ENCODE measurements at regions not wholly inside any gene's neighbourhood (a gene's known extent, or its start where the extent isn't known, plus 50 kb on each side); places are given as distances from the start of the nearest gene placed in this dataset.

GRCh38 chr11:30159546-30159945 is 71.3 kb upstream of the FSHB start:
- DNase-seq, result no peak

DNA sequence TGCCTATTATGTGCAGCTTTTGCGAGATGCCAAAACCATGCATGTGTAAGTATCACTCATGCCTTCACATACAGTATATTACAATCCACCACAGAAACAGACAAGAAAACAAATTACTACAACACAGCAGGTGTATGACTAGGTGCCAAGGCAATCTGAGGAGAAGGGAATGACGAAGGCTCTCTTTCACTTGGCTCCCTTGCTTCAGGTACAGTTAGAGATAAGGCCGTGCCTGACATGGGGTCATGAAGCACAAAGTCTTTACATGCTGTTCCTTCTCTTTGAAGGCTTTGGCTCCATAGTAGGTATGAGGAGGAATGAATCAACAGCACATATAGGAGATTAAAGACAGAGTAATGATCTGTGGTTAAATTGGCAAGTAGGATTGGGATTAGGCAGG is 65.2 kb upstream of the FSHB start:
- DNase-seq, result no peak

DNA sequence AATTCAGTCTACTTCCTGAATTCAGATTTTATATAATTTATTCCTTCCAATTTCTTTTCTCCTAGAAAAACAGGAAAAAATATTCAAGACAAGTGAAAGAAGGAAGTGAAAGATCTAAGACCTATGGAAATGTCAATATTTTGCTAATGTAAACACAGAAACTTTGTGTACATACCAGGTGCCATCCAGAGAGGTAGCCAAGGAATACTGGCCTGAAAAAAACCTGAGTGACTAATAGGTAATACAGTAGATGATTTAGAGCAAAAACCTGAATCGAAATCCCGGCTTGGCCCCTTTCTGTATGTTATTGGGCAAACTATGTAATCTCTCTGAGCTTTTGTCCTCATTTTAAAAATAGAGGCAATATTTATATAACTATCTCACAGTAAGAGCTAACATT is 59.2 kb upstream of the FSHB start:
- DNase-seq, result no peak

- DNase-seq, result no peak
These were observed 58.7 kb upstream of the FSHB start for GRCh38 chr11:30172158-30172557.

GRCh38 chr11:30172883-30173311 is 57.9 kb upstream of the FSHB start:
- peak; percentile 12 to 41 for DNase-seq

- peak; percentile 15 to 56 for DNase-seq
These were observed 56.4 kb upstream of the FSHB start for GRCh38 chr11:30174265-30175020.

Data from NCI-H524 (cell line).